ENCODE measurements at regions not wholly inside any gene's neighbourhood (a gene's known extent, or its start where the extent isn't known, plus 50 kb on each side); places are given as distances from the start of the nearest gene placed in this dataset.
A peak's percentile ranks its signal among the peaks of the same experiment; 100 is the strongest.

DNA sequence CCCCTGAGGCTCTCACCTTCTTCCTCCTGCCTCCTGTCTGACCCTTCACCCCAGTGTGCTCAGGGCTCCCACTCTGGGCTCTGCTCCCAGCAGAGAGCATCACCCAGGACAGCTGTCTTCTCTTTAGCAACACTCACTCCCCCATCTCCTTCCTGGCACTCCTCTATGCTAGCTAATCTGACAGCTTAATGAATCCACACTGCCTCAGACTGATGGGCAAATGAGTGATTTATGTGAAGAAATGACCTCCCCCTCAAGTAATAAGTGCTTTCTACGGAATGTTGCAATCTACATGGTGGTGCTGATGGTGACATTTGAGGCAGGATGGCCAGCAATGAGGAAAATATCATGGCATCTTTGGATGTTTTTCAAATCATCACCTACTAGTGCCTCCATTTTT is 83.6 kb downstream of the LSM3 start:
- Histone ChIP-seq H3K27me3 (no peaks in the 10 kb centered on the region), H3K9me3 (no peaks in the 10 kb centered on the region), H3K27ac (no peak overlapping the region), H3K36me3 (no peaks in the 10 kb centered on the region), H3K4me3 (no peak overlapping the region), H3K4me1 (no peaks in the 10 kb centered on the region)
- intact Hi-C loops (cut with DNase I; ENCODE audit: low total_unique reads), result loop anchor here (2.0 to 5.0 kb wide), 2 partner anchors 41 to 205 kb away; no protein-coding TSS in a partner anchor
- TF ChIP-seq POLR2AphosphoS5 (IDR thresholded peaks at IDR 0.05), result no peak
- DNase-seq (ENCODE audit: low spot score in 2 of 2), result no peak

DNA sequence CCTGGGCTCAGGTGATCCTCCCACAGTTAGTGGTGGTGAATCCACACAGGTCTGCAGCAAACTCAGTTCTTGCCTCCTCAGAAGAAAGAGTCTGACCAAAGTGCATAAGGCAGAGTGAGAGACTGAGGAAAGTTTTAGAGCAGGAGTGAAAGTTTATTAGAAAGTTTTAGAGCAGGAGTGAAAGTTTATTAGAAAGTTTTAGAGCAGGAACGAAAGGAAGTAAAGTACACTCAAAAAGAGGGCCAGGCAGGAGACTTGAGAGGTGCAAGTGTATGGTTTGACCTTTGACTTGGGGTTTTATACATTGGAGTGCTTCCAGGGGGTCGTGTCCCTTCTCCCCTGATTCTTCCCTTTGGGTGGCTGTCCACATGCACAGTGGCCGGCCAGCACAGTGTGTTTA is 84.2 kb downstream of the LSM3 start:
- DNase-seq (ENCODE audit: low spot score in 2 of 2), result no peak
- Histone ChIP-seq H3K36me3 (no peaks in the 10 kb centered on the region), H3K4me3 (no peak overlapping the region), H3K27ac (no peak overlapping the region), H3K27me3 (no peaks in the 10 kb centered on the region), H3K4me1 (no peaks in the 10 kb centered on the region), H3K9me3 (no peaks in the 10 kb centered on the region)
- TF ChIP-seq POLR2AphosphoS5 (IDR thresholded peaks at IDR 0.05), result no peak
- TF ChIP-seq POLR2A (IDR thresholded peaks at IDR 0.05), result no peak
- TF ChIP-seq, protein P1, sequence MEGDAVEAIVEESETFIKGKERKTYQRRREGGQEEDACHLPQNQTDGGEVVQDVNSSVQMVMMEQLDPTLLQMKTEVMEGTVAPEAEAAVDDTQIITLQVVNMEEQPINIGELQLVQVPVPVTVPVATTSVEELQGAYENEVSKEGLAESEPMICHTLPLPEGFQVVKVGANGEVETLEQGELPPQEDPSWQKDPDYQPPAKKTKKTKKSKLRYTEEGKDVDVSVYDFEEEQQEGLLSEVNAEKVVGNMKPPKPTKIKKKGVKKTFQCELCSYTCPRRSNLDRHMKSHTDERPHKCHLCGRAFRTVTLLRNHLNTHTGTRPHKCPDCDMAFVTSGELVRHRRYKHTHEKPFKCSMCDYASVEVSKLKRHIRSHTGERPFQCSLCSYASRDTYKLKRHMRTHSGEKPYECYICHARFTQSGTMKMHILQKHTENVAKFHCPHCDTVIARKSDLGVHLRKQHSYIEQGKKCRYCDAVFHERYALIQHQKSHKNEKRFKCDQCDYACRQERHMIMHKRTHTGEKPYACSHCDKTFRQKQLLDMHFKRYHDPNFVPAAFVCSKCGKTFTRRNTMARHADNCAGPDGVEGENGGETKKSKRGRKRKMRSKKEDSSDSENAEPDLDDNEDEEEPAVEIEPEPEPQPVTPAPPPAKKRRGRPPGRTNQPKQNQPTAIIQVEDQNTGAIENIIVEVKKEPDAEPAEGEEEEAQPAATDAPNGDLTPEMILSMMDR (IDR thresholded peaks at IDR 0.05), result no peak
- intact Hi-C loops (cut with DNase I; ENCODE audit: low total_unique reads), result loop anchor here (2.0 to 5.0 kb wide), 2 partner anchors 42 to 204 kb away; no protein-coding TSS in a partner anchor

DNA sequence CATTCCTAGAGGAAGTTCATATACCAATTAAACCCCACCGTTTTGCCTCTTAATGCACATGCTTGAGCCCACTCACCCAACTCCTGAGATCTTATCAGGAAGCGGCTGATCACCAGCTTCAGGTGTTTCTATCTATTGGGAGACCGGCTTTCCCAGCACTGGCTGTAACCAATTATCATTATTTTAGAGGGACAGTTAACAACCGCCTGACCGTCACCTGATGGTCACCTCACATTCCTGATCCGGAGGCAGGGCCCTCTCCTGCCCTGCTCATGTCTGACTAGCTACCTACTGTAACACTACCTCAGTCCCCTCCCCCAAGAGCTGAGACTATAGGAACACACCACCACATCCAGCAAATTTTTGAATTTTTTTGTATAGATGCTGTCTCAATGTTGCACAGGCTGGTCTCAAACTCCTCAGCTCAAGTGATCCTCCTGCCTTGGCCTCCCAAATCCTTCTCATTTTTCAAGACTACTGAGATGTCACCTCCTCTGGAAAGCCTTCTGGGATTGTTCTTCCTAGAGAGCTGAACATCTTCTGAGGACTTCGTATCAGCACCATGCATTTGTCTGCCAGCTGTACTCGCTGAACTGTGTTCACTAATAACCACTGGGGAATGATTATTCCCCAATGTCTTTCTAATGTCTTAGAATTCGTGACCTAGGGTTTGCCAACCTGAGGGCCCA is 84.8 kb downstream of the LSM3 start:
- Histone ChIP-seq H3K36me3 (no peaks in the 10 kb centered on the region), H3K4me3 (no peak overlapping the region), H3K4me1 (no peaks in the 10 kb centered on the region), H3K27me3 (no peaks in the 10 kb centered on the region), H3K9me3 (no peaks in the 10 kb centered on the region), H3K27ac (no peak overlapping the region)
- intact Hi-C loops (cut with DNase I; ENCODE audit: low total_unique reads), result loop anchor here (2.0 to 5.0 kb wide), 2 partner anchors 43 to 204 kb away; no protein-coding TSS in a partner anchor
- TF ChIP-seq POLR2A (IDR thresholded peaks at IDR 0.05) (no peak), POLR2AphosphoS5 (IDR thresholded peaks at IDR 0.05) (no peak)
- TF ChIP-seq, protein P1 (IDR thresholded peaks at IDR 0.05), result no peak
- DNase-seq (ENCODE audit: low spot score in 2 of 2), result no peak

DNA sequence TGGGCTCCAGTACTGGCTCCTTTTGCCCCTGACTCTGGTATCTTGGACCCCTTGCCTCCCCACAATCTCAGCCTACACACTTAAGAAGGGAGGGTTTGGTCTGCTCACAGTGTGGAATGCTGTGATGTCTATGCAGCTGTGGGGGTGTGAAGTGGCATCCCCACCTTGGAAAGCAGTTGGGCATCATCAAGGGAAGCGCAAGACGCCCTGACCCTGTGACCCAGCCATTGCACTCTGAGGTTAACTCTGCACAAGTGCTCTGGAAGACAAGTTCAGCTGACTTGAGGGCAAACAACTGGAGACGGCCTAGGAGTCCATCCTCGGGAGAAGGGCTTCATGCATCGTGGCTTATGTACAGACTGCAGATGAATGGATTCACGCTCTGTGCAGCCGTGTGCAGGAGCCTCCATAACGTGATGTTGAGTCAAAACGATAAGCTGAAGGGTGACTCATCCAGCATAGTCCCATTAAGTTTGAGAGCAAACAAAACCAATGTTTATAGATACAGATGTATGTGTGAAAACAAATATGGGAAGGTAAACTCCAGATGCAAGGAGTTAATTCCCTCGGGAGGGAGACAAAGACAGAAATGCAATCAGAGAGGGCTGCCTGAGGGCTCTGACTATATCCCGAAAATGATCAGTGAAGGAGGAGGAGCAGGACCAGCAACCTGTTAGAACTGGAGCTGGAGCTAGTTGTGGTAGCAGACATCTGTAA is 86.8 kb downstream of the LSM3 start:
- no peaks in the 10 kb centered on the region for H3K4me1 ChIP-seq
- no peak overlapping the region for H3K4me3 ChIP-seq
- no peaks in the 10 kb centered on the region for H3K36me3 ChIP-seq
- intact Hi-C loops (cut with DNase I; ENCODE audit: low total_unique reads), result no loop called here
- no peak overlapping the region for H3K27ac ChIP-seq
- H3K27me3 ChIP-seq, result no peaks in the 10 kb centered on the region
- no peaks in the 10 kb centered on the region for H3K9me3 ChIP-seq
- no peak for TF ChIP-seq POLR2AphosphoS5 (IDR thresholded peaks at IDR 0.05)
- no peak for TF ChIP-seq POLR2A (IDR thresholded peaks at IDR 0.05)
- TF ChIP-seq, protein P1 (IDR thresholded peaks at IDR 0.05), result no peak
- DNase-seq (ENCODE audit: low spot score in 2 of 2), result no peak

DNA sequence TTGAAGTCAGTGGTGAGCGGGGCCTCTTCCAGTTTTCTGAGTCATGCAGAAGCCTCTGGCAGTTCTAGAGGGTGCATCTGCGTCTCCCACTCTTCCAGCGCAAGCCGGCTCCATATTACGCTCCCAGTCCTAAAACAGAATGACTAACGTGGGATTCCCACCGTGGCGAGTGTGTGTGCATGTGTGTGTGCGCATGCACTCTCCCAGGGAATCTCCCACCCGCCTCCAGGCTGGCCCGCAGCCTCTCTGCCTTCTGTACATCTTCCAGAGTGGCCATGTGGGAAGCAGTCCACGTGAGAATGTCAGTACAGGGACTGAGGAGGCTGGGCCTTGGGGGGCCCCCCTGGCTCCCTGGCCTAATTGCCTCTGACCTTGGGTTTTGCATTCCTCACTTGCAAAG is 87.7 kb downstream of the LSM3 start:
- H3K4me3 ChIP-seq, result no peak overlapping the region
- intact Hi-C loops (cut with DNase I; ENCODE audit: low total_unique reads), result no loop called here
- no peaks in the 10 kb centered on the region for H3K9me3 ChIP-seq
- H3K27ac ChIP-seq, result peak overlapping the region in 1 of 2 donors; percentile 38
- H3K27me3 ChIP-seq, result no peaks in the 10 kb centered on the region
- no peak for DNase-seq (ENCODE audit: low spot score in 2 of 2)
- no peaks in the 10 kb centered on the region for H3K36me3 ChIP-seq
- no peak for TF ChIP-seq POLR2AphosphoS5 (IDR thresholded peaks at IDR 0.05)
- TF ChIP-seq POLR2A (IDR thresholded peaks at IDR 0.05), result no peak
- TF ChIP-seq, protein P1 (IDR thresholded peaks at IDR 0.05), result no peak
- H3K4me1 ChIP-seq, result no peaks in the 10 kb centered on the region

Measured in breast epithelium (tissue), 4 donors.